ENCODE measurements at regions not wholly inside any gene's neighbourhood (a gene's known extent, or its start where the extent isn't known, plus 50 kb on each side); places are given as distances from the start of the nearest gene placed in this dataset.

GRCh38 chr16:5422643-5423496 is 325.3 kb upstream of the EEF2KMT start:
- FAIRE-seq (no peak), DNase-seq (no peak)
- Histone ChIP-seq H3K27ac (ENCODE audit: low read depth in 2 of 2, low read length in 2 of 2) (no peak overlapping the region), H3K4me1 (ENCODE audit: control insufficient read depth in 2 of 3, insufficient read depth in 2 of 3, low read depth in 1 of 3, low read length in 3 of 3) (no peaks in the 10 kb centered on the region), H3K4me3 (ENCODE audit: low read length in 3 of 3) (no peak overlapping the region), H3K36me3 (ENCODE audit: control insufficient read depth in 2 of 3, insufficient read depth in 3 of 3, low read length in 3 of 3) (no peaks in the 10 kb centered on the region), H3K27me3 (ENCODE audit: control insufficient read depth, insufficient read depth, low read length) (no peaks in the 10 kb centered on the region), H3K9ac (ENCODE audit: low read length in 3 of 3) (no peak overlapping the region), H3K9me3 (ENCODE audit: control insufficient read depth in 2 of 3, insufficient read depth in 1 of 3, low read length in 3 of 3) (no peaks in the 10 kb centered on the region)
- intact Hi-C loops (cut with DNase I): no loop called here
- TF ChIP-seq CTCF (IDR thresholded peaks at IDR 0.05; ENCODE audit: borderline replicate concordance, extremely low read depth, insufficient read depth): no peak

- no peak overlapping the region for H3K27ac ChIP-seq (ENCODE audit: low read depth in 2 of 2, low read length in 2 of 2)
- no peaks in the 10 kb centered on the region for H3K4me1 ChIP-seq (ENCODE audit: control insufficient read depth in 2 of 3, insufficient read depth in 2 of 3, low read depth in 1 of 3, low read length in 3 of 3)
- no peak for DNase-seq
- no peak overlapping the region for H3K9ac ChIP-seq (ENCODE audit: low read length in 3 of 3)
- no peak for FAIRE-seq
- no peaks in the 10 kb centered on the region for H3K27me3 ChIP-seq (ENCODE audit: control insufficient read depth, insufficient read depth, low read length)
- H3K36me3 ChIP-seq (ENCODE audit: control insufficient read depth in 2 of 3, insufficient read depth in 3 of 3, low read length in 3 of 3): no peaks in the 10 kb centered on the region
- no peak overlapping the region for H3K4me3 ChIP-seq (ENCODE audit: low read length in 3 of 3)
- no peaks in the 10 kb centered on the region for H3K9me3 ChIP-seq (ENCODE audit: control insufficient read depth in 2 of 3, insufficient read depth in 1 of 3, low read length in 3 of 3)
- intact Hi-C loops (cut with DNase I): no loop called here
- TF ChIP-seq CTCF (IDR thresholded peaks at IDR 0.05; ENCODE audit: borderline replicate concordance, extremely low read depth, insufficient read depth): no peak
Observed at GRCh38 chr16:5422047-5422446, 324.5 kb upstream of the EEF2KMT start.

GRCh38 chr16:5416013-5416412 is 318.4 kb upstream of the EEF2KMT start:
- Histone ChIP-seq H3K9me3 (ENCODE audit: control insufficient read depth in 2 of 3, insufficient read depth in 1 of 3, low read length in 3 of 3) (no peaks in the 10 kb centered on the region), H3K27me3 (ENCODE audit: control insufficient read depth, insufficient read depth, low read length) (no peaks in the 10 kb centered on the region), H3K4me1 (ENCODE audit: control insufficient read depth in 2 of 3, insufficient read depth in 2 of 3, low read depth in 1 of 3, low read length in 3 of 3) (no peaks in the 10 kb centered on the region), H3K9ac (ENCODE audit: low read length in 3 of 3) (no peak overlapping the region), H3K4me3 (ENCODE audit: low read length in 3 of 3) (no peak overlapping the region), H3K27ac (ENCODE audit: low read depth in 2 of 2, low read length in 2 of 2) (no peak overlapping the region), H3K36me3 (ENCODE audit: control insufficient read depth in 2 of 3, insufficient read depth in 3 of 3, low read length in 3 of 3) (no peaks in the 10 kb centered on the region)
- intact Hi-C loops (cut with DNase I): no loop called here
- no peak for DNase-seq
- no peak for TF ChIP-seq CTCF (IDR thresholded peaks at IDR 0.05; ENCODE audit: borderline replicate concordance, extremely low read depth, insufficient read depth)
- FAIRE-seq: no peak
